ENCODE measurements at regions not wholly inside any gene's neighbourhood (a gene's known extent, or its start where the extent isn't known, plus 50 kb on each side); places are given as distances from the start of the nearest gene placed in this dataset.
"Not testable (repeated sequence)": the region's sequence is repeated elsewhere in the genome, so short reads cannot be mapped to it uniquely, and the experiment has no call there.

- no peak for TF ChIP-seq CTCF (IDR thresholded peaks at IDR 0.05; ENCODE audit: extremely low read depth, missing control alignments)
- no peak for DNase-seq (ENCODE audit: low spot score)
Observed at GRCh38 chr14:86086962-86087361, 557.0 kb downstream of the FLRT2 start.

DNA sequence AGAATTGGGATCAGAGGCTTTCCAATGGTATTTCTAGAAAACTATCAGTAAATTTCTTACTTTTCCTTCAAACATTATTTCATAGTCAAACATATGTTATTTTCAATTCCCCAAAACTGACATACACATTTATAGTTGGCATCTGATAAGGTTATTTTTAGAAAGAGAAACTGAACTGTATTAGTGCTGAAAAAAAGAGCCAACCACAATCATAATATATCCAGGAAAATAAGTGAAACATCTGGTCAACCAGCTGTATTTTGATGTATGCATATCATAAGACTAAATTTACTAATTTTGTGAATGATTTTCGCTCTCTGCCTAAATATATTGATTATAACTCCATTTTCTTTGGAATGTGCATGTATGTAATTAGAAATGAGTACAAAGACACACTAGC, 554.2 kb downstream of the FLRT2 start:
- TF ChIP-seq CTCF (IDR thresholded peaks at IDR 0.05; ENCODE audit: extremely low read depth, missing control alignments): no peak

DNA sequence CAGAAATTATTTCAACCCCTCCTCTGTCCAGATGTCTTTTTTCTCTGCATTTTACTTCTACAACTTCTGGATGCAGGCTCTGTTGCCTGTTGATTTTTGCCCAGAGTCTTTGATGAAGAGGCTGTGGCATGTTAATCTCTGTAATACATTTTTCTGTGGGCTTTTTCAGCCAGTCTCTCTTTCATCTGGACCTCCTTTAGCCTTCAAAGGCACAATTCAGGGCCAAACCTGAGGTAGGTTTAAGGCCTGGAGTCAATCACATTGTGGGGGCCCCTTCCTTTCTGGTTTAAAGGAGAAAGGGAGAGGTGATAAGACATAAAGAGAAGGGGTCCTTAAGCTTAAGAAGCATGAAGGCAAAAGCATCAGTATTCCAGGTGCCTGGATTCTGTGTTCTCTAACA, 553.7 kb downstream of the FLRT2 start:
- no peak for TF ChIP-seq CTCF (IDR thresholded peaks at IDR 0.05; ENCODE audit: extremely low read depth, missing control alignments)
- DNase-seq (ENCODE audit: low spot score): no peak

More for the DNA sequence above, 554.2 kb downstream of the FLRT2 start:
- no peak for DNase-seq (ENCODE audit: low spot score)

GRCh38 chr14:86072116-86072894, 542.4 kb downstream of the FLRT2 start:
- DNase-seq (ENCODE audit: low spot score): no peak
- TF ChIP-seq CTCF (IDR thresholded peaks at IDR 0.05; ENCODE audit: extremely low read depth, missing control alignments): no peak

- no peak for DNase-seq (ENCODE audit: low spot score)
- no peak for TF ChIP-seq CTCF (IDR thresholded peaks at IDR 0.05; ENCODE audit: extremely low read depth, missing control alignments)
Observed at GRCh38 chr14:86066651-86067050, 536.7 kb downstream of the FLRT2 start.

GRCh38 chr14:86065407-86065806, 535.5 kb downstream of the FLRT2 start:
- no peak for TF ChIP-seq CTCF (IDR thresholded peaks at IDR 0.05; ENCODE audit: extremely low read depth, missing control alignments)
- DNase-seq (ENCODE audit: low spot score): no peak

DNA sequence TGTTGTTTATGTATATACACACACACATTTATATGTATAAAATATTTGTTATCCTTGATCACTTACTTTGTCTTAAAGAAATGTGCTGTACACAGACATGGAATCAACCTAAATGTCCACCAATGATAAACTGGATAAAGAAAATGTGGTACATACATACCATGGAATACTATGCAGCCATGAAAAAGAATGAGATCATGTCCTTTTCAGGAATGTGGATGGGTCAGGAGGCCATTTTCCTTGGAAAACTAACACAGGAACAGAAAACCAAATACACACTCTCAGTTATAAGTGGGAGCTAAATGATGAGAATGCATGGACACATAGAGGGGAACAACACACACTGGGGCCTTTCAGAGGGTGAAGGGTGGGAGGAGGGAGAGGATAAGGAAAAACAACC, 534.7 kb downstream of the FLRT2 start:
- not testable (repeated sequence) for DNase-seq (ENCODE audit: low spot score)
